ENCODE measurements at regions not wholly inside any gene's neighbourhood (a gene's known extent, or its start where the extent isn't known, plus 50 kb on each side); places are given as distances from the start of the nearest gene placed in this dataset.

- no peak overlapping the region for H3K4me3 Mint-ChIP-seq
- ChIA-PET POLR2A (no interaction called here), CTCF (no interaction called here)
- H3K27me3 Mint-ChIP-seq (ENCODE audit: low read depth), result no peaks in the 10 kb centered on the region
- TF ChIP-seq JUN (CRISPR knock-in tag; IDR thresholded peaks at IDR 0.05) (no peak), SMAD3 (CRISPR knock-in tag; IDR thresholded peaks at IDR 0.05; ENCODE audit: borderline replicate concordance) (no peak), ZNF512 (CRISPR knock-in tag; IDR thresholded peaks at IDR 0.05; ENCODE audit: borderline replicate concordance) (no peak), PRRX2 (CRISPR knock-in tag; IDR thresholded peaks at IDR 0.05) (no peak), GRHL2 (CRISPR knock-in tag; IDR thresholded peaks at IDR 0.05; ENCODE audit: insufficient replicate concordance, severe bottlenecking) (no peak), ZNF121 (CRISPR knock-in tag; IDR thresholded peaks at IDR 0.05) (no peak), JAZF1 (CRISPR knock-in tag; IDR thresholded peaks at IDR 0.05) (no peak)
- no peak overlapping the region for H3K27ac Mint-ChIP-seq
- peaks cover 13% of the 10 kb centered on the region for H3K36me3 Mint-ChIP-seq
- no peak for DNase-seq (ENCODE audit: low spot score)
- no peak for ATAC-seq
- H3K4me1 Mint-ChIP-seq, result peaks cover 3% of the 10 kb centered on the region
- H3K9me3 Mint-ChIP-seq, result peaks cover 37% of the 10 kb centered on the region
These were observed 143.5 kb upstream of the TRIM24 start for GRCh38 chr7:138316421-138317043.

DNA sequence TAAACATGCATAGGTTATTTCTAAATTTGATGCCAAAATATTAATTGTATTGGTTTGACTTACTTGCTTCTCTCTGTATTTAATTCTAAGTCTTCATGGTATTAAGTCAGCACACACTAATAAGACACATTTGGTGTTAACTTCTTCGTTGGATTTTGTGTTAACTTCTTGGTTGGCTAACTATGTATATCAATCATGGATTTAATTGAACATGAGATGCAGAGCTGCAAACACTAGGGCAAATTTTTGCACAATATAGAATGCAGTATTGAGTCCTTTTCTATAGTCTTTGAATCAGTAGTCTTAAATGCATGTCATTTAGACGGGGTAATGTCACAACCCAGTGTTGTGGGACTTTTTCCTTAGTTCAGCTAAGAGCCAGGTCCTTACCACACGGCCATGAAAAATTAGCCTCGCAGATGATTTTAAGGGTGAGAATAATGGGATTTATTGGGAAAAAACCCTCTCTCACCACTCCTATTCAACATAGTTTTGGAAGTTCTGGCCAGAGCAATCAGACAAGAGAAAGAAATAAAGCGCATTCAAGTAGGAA lies 142.9 kb upstream of the TRIM24 start:
- H3K27ac Mint-ChIP-seq, result no peak overlapping the region
- POLR2A ChIA-PET, result no interaction called here
- no peak for TF ChIP-seq ZNF138 (CRISPR knock-in tag; conservative IDR thresholded peaks at IDR 0.05)
- TF ChIP-seq, protein P1, sequence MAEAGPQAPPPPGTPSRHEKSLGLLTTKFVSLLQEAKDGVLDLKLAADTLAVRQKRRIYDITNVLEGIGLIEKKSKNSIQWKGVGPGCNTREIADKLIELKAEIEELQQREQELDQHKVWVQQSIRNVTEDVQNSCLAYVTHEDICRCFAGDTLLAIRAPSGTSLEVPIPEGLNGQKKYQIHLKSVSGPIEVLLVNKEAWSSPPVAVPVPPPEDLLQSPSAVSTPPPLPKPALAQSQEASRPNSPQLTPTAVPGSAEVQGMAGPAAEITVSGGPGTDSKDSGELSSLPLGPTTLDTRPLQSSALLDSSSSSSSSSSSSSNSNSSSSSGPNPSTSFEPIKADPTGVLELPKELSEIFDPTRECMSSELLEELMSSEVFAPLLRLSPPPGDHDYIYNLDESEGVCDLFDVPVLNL (CRISPR knock-in tag; IDR thresholded peaks at IDR 0.05; ENCODE audit: borderline replicate concordance, low read depth), result no peak
- no peak for TF ChIP-seq MYBL2 (CRISPR knock-in tag; IDR thresholded peaks at IDR 0.05)
- TF ChIP-seq, protein P2, sequence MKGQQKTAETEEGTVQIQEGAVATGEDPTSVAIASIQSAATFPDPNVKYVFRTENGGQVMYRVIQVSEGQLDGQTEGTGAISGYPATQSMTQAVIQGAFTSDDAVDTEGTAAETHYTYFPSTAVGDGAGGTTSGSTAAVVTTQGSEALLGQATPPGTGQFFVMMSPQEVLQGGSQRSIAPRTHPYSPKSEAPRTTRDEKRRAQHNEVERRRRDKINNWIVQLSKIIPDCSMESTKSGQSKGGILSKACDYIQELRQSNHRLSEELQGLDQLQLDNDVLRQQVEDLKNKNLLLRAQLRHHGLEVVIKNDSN (CRISPR knock-in tag; IDR thresholded peaks at IDR 0.05), result no peak
- TF ChIP-seq, protein P3, sequence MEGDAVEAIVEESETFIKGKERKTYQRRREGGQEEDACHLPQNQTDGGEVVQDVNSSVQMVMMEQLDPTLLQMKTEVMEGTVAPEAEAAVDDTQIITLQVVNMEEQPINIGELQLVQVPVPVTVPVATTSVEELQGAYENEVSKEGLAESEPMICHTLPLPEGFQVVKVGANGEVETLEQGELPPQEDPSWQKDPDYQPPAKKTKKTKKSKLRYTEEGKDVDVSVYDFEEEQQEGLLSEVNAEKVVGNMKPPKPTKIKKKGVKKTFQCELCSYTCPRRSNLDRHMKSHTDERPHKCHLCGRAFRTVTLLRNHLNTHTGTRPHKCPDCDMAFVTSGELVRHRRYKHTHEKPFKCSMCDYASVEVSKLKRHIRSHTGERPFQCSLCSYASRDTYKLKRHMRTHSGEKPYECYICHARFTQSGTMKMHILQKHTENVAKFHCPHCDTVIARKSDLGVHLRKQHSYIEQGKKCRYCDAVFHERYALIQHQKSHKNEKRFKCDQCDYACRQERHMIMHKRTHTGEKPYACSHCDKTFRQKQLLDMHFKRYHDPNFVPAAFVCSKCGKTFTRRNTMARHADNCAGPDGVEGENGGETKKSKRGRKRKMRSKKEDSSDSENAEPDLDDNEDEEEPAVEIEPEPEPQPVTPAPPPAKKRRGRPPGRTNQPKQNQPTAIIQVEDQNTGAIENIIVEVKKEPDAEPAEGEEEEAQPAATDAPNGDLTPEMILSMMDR (IDR thresholded peaks at IDR 0.05), result no peak
- TF ChIP-seq FOXP1 (CRISPR knock-in tag; IDR thresholded peaks at IDR 0.05; ENCODE audit: borderline replicate concordance), result no peak
- TF ChIP-seq ZNF512 (CRISPR knock-in tag; IDR thresholded peaks at IDR 0.05; ENCODE audit: borderline replicate concordance), result no peak
- no peak for TF ChIP-seq NR2C2 (CRISPR knock-in tag; IDR thresholded peaks at IDR 0.05)
- TF ChIP-seq, protein P4, sequence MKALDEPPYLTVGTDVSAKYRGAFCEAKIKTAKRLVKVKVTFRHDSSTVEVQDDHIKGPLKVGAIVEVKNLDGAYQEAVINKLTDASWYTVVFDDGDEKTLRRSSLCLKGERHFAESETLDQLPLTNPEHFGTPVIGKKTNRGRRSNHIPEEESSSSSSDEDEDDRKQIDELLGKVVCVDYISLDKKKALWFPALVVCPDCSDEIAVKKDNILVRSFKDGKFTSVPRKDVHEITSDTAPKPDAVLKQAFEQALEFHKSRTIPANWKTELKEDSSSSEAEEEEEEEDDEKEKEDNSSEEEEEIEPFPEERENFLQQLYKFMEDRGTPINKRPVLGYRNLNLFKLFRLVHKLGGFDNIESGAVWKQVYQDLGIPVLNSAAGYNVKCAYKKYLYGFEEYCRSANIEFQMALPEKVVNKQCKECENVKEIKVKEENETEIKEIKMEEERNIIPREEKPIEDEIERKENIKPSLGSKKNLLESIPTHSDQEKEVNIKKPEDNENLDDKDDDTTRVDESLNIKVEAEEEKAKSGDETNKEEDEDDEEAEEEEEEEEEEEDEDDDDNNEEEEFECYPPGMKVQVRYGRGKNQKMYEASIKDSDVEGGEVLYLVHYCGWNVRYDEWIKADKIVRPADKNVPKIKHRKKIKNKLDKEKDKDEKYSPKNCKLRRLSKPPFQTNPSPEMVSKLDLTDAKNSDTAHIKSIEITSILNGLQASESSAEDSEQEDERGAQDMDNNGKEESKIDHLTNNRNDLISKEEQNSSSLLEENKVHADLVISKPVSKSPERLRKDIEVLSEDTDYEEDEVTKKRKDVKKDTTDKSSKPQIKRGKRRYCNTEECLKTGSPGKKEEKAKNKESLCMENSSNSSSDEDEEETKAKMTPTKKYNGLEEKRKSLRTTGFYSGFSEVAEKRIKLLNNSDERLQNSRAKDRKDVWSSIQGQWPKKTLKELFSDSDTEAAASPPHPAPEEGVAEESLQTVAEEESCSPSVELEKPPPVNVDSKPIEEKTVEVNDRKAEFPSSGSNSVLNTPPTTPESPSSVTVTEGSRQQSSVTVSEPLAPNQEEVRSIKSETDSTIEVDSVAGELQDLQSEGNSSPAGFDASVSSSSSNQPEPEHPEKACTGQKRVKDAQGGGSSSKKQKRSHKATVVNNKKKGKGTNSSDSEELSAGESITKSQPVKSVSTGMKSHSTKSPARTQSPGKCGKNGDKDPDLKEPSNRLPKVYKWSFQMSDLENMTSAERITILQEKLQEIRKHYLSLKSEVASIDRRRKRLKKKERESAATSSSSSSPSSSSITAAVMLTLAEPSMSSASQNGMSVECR (CRISPR knock-in tag; IDR thresholded peaks at IDR 0.05; ENCODE audit: borderline replicate concordance), result no peak
- TF ChIP-seq CBFB (CRISPR knock-in tag; IDR thresholded peaks at IDR 0.05; ENCODE audit: low read depth), result no peak
- no peak for TF ChIP-seq SP1 (CRISPR knock-in tag; conservative IDR thresholded peaks at IDR 0.05)
- TF ChIP-seq ZNF423 (CRISPR knock-in tag; IDR thresholded peaks at IDR 0.05), result no peak

More for the DNA sequence above, 142.9 kb upstream of the TRIM24 start:
- Mint-ChIP-seq H3K4me3 (no peak overlapping the region), H3K36me3 (peaks cover 12% of the 10 kb centered on the region), H3K4me1 (peaks cover 3% of the 10 kb centered on the region), H3K9me3 (peaks cover 31% of the 10 kb centered on the region), H3K27me3 (ENCODE audit: low read depth) (no peaks in the 10 kb centered on the region)
- DNase-seq (ENCODE audit: low spot score), result no peak
- CTCF ChIA-PET, result no interaction called here
- ATAC-seq, result no peak
